C4-2B (cell line): ENCODE measurements at regions not wholly inside any gene's neighbourhood (a gene's known extent, or its start where the extent isn't known, plus 50 kb on each side); places are given as distances from the start of the nearest gene placed in this dataset.

Experiments
- ZFX ChIP-seq: fragments of 450-650 bp; IDR thresholded peaks from 2 replicates; pipeline ENCODE4 v1.6.1; 2017
- TF ChIP-seq, protein P1 (sequence below): fragments of 450-650 bp; conservative IDR thresholded peaks from 2 replicates; pipeline ENCODE4 v1.5.1; 2017; ENCODE audit warnings: mild to moderate bottlenecking

DNA sequence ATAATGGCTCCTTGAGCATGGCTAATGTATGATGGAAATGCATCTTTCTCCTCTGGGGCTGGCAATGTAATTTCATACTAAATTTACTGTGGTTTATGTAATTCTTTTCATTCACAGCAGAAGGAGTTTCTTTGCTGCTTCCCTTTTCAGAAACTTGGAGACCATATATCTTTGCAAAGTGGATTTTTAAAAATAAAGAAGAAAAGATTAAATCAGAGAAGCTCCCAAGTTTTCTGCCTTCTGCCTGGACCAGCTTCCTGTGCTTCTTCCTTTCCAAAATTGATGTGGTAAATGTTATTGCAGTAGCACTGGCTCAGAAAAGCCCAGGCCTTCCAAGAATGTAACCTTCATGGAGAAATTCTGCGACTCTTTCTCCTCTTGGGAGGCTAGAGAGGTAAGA, 300.1 kb upstream of the NCAM1 start:
- TF ChIP-seq, protein P1, sequence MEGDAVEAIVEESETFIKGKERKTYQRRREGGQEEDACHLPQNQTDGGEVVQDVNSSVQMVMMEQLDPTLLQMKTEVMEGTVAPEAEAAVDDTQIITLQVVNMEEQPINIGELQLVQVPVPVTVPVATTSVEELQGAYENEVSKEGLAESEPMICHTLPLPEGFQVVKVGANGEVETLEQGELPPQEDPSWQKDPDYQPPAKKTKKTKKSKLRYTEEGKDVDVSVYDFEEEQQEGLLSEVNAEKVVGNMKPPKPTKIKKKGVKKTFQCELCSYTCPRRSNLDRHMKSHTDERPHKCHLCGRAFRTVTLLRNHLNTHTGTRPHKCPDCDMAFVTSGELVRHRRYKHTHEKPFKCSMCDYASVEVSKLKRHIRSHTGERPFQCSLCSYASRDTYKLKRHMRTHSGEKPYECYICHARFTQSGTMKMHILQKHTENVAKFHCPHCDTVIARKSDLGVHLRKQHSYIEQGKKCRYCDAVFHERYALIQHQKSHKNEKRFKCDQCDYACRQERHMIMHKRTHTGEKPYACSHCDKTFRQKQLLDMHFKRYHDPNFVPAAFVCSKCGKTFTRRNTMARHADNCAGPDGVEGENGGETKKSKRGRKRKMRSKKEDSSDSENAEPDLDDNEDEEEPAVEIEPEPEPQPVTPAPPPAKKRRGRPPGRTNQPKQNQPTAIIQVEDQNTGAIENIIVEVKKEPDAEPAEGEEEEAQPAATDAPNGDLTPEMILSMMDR = no peak
- TF ChIP-seq ZFX = no peak
